NT2/D1 (cell line): ENCODE measurements at regions not wholly inside any gene's neighbourhood (a gene's known extent, or its start where the extent isn't known, plus 50 kb on each side); places are given as distances from the start of the nearest gene placed in this dataset.

Experiments
- SUZ12 ChIP-seq: IDR thresholded peaks from 2 replicates; pipeline ENCODE4 v1.6.1; 2011; ENCODE audit not compliant: insufficient read length, insufficient read depth; ENCODE audit errors: extremely low read depth
- YY1 ChIP-seq: IDR thresholded peaks from 2 replicates; pipeline ENCODE4 v1.6.1; 2011; ENCODE audit not compliant: insufficient read length, insufficient read depth
- ZNF274 ChIP-seq: IDR thresholded peaks from 2 replicates; pipeline ENCODE4 v1.6.1; 2011; ENCODE audit warnings: mild to moderate bottlenecking, low read depth, low read length

- TF ChIP-seq YY1 = no peak
- TF ChIP-seq SUZ12 = no peak
- no peak for TF ChIP-seq ZNF274
Observed at GRCh38 chr4:45751877-45752530, 371.9 kb downstream of the GABRG1 start.
